Ovary (tissue), 7 donors: ENCODE measurements at regions not wholly inside any gene's neighbourhood (a gene's known extent, or its start where the extent isn't known, plus 50 kb on each side); places are given as distances from the start of the nearest gene placed in this dataset.

Source experiments
- DNase-seq, 5 donors: peaks; one replicate each; pipeline ENCODE4 v3.0.0-alpha.2; 2019 to 2020
- H3K27ac ChIP-seq, 2 donors: fragments of 200-600 bp; one replicate each; pipeline versions ENCODE4 v1.5.1 to v1.8.0; 2019 to 2022
- H3K27me3 ChIP-seq: fragments of 200-600 bp; one replicate; pipeline ENCODE4 v1.8.0; 2022
- H3K36me3 ChIP-seq: fragments of 200-600 bp; sonication (generic); one replicate; pipeline ENCODE4 v1.5.1; 2019
- H3K4me1 ChIP-seq: one replicate; pipeline ENCODE4 v1.8.1; 2013; ENCODE audit warnings: mild to moderate bottlenecking, moderate library complexity; ENCODE audit not compliant: insufficient read depth
- H3K4me3 ChIP-seq: fragments of 200-600 bp; sonication (generic); one replicate; pipeline ENCODE4 v1.5.1; 2017
- H3K9me3 ChIP-seq, 2 donors: fragments of 200-600 bp in 1 of 2; sonication (generic) in 1 of 2; one replicate each; pipeline versions ENCODE4 v1.5.1 to v1.8.1; 2013 to 2019; ENCODE audit warnings: mild to moderate bottlenecking in 1 of 2, moderate library complexity in 1 of 2
- EP300 ChIP-seq: sonication (generic); formaldehyde crosslinking; IDR thresholded peaks from one replicate; pipeline ENCODE4 v1.6.1; 2017; ENCODE audit warnings: antibody characterized with exemption
- POLR2A ChIP-seq: fragments of 450-650 bp; IDR thresholded peaks from one replicate; pipeline ENCODE4 v1.6.1; 2017; ENCODE audit warnings: antibody characterized with exemption, mild to moderate bottlenecking, moderate library complexity
- WGBS, 3 donors: extraction: QIAGEN DNeasy Blood & Tissue Kit in 1 of 3; methylation state at CpG; one replicate each; pipeline versions ENCODE4 v1.1.5 to v1.1.7; 2013 to 2017; 5-methylcytosine and 5-hydroxymethylcytosine counted together
- intact Hi-C, 4 donors: fragments of 100-400 bp; cut with DNase I; formaldehyde crosslinking; loops; one replicate each; pipeline versions ENCODE4 v1.11.0 to v1.15.1; 2022 to 2023
- TF ChIP-seq, protein P1 (sequence below), 3 donors: fragments of 450-650 bp in 2 of 3; fragments of 200-600 bp in 1 of 3; IDR thresholded peaks; one replicate each; pipeline versions ENCODE4 v1.5.1 to v1.8.0; 2016 to 2022; ENCODE audit warnings: antibody characterized with exemption in 3 of 3, mild to moderate bottlenecking in 1 of 3
- donor health status: DM: no; HTN: no; CAD: no; lungs with moderate emphysema.
- donor health status: DM: no; HTN: no; CAD: no.
- donor health status: Bipolar disorder and iron deficiency.
- donor health status: DM: no; HTN: no; CAD: no.
- donor health status: DM: yes; HTN: yes; CAD: no.

DNA sequence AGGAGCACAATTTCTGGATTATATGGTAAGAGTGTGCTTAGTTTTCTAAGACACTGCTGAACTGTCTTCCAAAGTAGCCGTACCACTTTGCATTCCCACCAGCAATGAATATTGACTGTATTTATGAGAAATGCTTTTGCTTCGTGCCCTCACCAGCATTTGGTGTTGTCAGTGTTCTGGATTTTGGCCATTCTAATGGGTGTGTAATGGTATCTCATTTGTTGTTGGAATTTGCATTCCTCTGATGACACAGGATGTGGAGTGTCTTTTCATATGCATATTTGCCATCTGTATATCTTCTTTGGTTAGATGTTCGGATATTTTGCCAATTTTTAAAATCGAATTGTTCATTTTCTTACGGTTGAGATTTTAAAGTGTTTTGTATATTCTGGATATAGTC is 558.5 kb upstream of the FZD8 start:
- TF ChIP-seq POLR2A (no peak), EP300 (no peak)
- TF ChIP-seq, protein P1, sequence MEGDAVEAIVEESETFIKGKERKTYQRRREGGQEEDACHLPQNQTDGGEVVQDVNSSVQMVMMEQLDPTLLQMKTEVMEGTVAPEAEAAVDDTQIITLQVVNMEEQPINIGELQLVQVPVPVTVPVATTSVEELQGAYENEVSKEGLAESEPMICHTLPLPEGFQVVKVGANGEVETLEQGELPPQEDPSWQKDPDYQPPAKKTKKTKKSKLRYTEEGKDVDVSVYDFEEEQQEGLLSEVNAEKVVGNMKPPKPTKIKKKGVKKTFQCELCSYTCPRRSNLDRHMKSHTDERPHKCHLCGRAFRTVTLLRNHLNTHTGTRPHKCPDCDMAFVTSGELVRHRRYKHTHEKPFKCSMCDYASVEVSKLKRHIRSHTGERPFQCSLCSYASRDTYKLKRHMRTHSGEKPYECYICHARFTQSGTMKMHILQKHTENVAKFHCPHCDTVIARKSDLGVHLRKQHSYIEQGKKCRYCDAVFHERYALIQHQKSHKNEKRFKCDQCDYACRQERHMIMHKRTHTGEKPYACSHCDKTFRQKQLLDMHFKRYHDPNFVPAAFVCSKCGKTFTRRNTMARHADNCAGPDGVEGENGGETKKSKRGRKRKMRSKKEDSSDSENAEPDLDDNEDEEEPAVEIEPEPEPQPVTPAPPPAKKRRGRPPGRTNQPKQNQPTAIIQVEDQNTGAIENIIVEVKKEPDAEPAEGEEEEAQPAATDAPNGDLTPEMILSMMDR (IDR thresholded peaks at IDR 0.05), result no peak
- Histone ChIP-seq H3K27me3 (no peaks in the 10 kb centered on the region), H3K36me3 (no peaks in the 10 kb centered on the region), H3K9me3 (no peaks in the 10 kb centered on the region), H3K4me1 (no peaks in the 10 kb centered on the region), H3K27ac (no peak overlapping the region), H3K4me3 (no peak overlapping the region)
- WGBS, 3 donors, result 83 to 88% (median 86%) methylated on average over 5 of the region's 5 CpGs
- no peak for DNase-seq
- intact Hi-C loops, result no loop called here

DNA sequence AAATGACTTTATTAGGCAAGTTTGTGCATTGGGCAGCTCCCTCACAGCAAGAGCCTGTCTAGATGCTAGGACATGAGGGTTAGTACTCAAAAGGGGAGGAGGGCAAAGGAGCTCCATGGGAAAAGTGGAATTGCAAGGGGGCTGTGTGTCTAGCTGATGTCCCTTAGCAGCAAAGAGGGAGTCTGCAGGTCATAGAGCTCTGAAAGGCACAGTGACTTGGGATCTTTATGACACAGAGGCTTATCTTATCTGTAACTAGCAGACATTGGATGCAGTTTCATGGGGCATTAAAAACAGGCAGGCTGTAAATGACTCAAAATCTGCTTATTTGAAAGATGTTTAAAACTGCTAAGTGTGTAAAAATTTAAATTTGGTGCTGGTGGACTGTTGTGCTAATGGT is 556.2 kb upstream of the FZD8 start:
- TF ChIP-seq EP300 (no peak), POLR2A (no peak)
- TF ChIP-seq, protein P1 (IDR thresholded peaks at IDR 0.05), result no peak
- Histone ChIP-seq H3K27me3 (no peaks in the 10 kb centered on the region), H3K27ac (no peak overlapping the region), H3K4me1 (no peaks in the 10 kb centered on the region), H3K36me3 (no peaks in the 10 kb centered on the region), H3K4me3 (no peak overlapping the region), H3K9me3 (no peaks in the 10 kb centered on the region)
- DNase-seq, result no peak
- intact Hi-C loops, result no loop called here

DNA sequence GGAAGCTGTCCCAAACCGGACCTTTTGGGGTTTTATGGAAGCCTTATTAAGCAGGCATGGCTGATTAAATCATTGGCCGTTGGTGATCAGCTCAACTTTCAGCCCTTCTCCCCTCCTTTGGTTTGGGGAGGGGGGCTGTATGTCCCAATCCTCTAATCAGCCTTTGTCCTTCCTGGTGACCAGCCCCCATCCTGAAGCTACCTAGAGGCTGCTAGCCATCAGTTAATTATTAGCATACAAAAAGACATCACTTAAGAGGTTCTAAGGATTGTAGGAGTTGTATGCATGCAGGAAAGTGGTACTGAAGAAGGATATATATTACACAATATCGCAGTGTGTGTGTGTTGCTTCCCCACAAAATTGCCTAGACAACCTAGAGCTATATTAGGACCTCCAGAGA is 553.3 kb upstream of the FZD8 start:
- TF ChIP-seq POLR2A, result no peak
- TF ChIP-seq, protein P1 (IDR thresholded peaks at IDR 0.05), result no peak
- no peak for TF ChIP-seq EP300
- H3K27me3 ChIP-seq, result no peaks in the 10 kb centered on the region
- no peak for DNase-seq
- no peaks in the 10 kb centered on the region for H3K4me1 ChIP-seq
- no peaks in the 10 kb centered on the region for H3K9me3 ChIP-seq
- WGBS, 3 donors, result 85 to 91% (median 89%) methylated on average over 3 of the region's 3 CpGs
- H3K4me3 ChIP-seq, result no peak overlapping the region
- H3K36me3 ChIP-seq, result no peaks in the 10 kb centered on the region
- H3K27ac ChIP-seq, result no peak overlapping the region
- intact Hi-C loops, result no loop called here

DNA sequence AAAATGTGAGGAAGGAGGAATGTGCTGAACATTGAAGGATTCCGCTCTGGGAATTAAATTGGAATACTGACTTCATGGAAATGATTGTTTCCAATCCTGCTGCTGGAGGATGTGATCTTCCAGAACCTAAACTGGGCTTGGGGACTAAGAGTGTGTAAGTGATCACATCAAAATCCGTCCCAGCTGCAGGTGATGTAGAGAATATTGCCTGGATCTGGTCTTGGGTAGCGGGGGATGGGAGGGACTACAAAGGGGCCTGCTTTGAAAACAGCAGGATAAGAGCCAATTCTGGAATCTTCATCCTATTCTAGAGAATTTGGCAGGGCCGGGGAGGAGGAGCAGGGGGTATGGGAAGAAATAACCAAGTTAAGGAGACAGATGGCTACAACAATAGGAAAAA is 552.2 kb upstream of the FZD8 start:
- no peaks in the 10 kb centered on the region for H3K9me3 ChIP-seq
- WGBS, 3 donors, result 85 to 97% (median 94%) methylated on average over 4 of the region's 4 CpGs
- H3K27me3 ChIP-seq, result no peaks in the 10 kb centered on the region
- H3K4me3 ChIP-seq, result no peak overlapping the region
- no peaks in the 10 kb centered on the region for H3K36me3 ChIP-seq
- no peak overlapping the region for H3K27ac ChIP-seq
- no peak for DNase-seq
- H3K4me1 ChIP-seq, result no peaks in the 10 kb centered on the region
- intact Hi-C loops, result no loop called here
- TF ChIP-seq EP300 (no peak), POLR2A (no peak)
- TF ChIP-seq, protein P1 (IDR thresholded peaks at IDR 0.05), result no peak

DNA sequence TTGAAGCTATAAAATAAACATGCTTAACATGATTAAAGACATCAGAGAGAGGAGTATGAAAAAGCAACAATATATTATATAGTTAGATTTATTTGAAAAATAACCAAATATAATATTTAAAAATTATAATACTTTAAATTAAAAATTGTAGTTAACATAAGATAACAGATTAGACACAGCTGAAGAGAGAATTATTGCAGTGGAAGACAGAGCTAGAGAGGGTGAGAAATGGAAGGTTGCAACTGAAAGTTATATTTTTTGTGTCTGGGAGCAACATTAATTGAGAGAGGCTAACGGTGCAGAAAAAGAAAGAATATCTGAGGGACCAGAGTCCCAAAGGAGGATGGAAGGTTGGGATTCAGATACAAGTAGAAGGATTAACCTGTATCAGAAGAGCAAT is 548.9 kb upstream of the FZD8 start:
- no peak for TF ChIP-seq POLR2A
- TF ChIP-seq, protein P1 (IDR thresholded peaks at IDR 0.05), result no peak
- no peak for TF ChIP-seq EP300
- WGBS, 3 donors, result 76 to 92% (median 89%) methylated on average over 1 of the region's 1 CpG

More for the DNA sequence above, 548.9 kb upstream of the FZD8 start:
- Histone ChIP-seq H3K27ac (no peak overlapping the region), H3K9me3 (no peaks in the 10 kb centered on the region), H3K4me1 (no peaks in the 10 kb centered on the region), H3K4me3 (no peak overlapping the region), H3K27me3 (no peaks in the 10 kb centered on the region), H3K36me3 (no peaks in the 10 kb centered on the region)
- DNase-seq, result no peak
- intact Hi-C loops, result no loop called here
